CD4-positive, alpha-beta T cell treated with Interleukin-17A for 4 hours (primary cell): ENCODE measurements at regions not wholly inside any gene's neighbourhood (a gene's known extent, or its start where the extent isn't known, plus 50 kb on each side); places are given as distances from the start of the nearest gene placed in this dataset.
"Not testable (repeated sequence)": the region's sequence is repeated elsewhere in the genome, so short reads cannot be mapped to it uniquely, and the experiment has no call there.

Experiments
- DNase-seq: peaks from one replicate; pipeline ENCODE4 v3.0.0-alpha.2; 2020; ENCODE audit warnings: mixed read lengths

DNA sequence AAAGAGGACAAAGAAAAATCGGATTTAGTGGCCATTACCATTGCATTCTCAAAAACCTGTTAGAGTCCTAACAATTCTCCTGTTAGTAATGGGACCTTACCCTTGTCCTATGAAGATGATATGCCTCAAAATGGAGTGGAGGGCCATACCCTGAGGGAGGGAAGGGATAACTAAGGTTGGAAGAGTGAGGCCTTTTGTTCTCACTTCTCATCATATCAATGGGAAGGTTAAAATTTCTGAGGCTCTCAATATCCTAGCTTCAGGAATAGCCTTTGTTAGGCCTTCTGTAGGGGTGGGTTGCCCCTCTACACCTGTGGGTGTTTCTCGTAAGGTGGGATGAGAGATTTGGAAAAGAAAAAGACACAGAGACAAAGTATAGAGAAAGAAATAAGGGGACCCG, 109.4 kb upstream of the SGIP1 start:
- DNase-seq, result not testable (repeated sequence)

DNA sequence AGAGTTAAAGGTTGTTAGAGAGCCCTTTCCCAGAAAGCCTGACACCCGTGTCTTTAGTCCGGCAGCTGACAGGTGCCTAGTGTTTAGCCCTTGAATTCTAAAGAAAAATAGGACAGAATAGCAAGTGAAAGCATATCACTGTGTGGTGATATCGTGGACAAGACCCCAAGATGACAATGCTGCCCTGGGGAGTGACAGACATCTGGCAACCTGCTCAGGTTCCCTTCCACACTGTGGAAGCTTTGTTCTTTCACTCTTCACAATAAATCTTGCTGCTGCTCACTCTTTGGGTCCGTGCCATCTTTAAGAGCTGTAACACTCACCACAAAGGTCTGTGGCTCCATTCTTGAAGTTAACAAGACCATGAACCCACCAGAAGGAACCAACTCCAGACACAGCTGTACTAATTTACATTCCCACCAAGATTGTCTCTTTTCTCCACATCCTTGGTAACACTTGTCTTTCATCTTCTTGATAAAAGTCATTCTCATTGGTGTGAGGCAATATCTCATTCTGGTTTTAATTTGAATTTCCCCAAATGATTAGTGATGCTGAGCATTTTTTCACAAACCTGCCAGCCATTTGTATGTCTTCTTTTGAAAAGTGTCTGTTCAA, 107.6 kb upstream of the SGIP1 start:
- DNase-seq, result no peak

DNA sequence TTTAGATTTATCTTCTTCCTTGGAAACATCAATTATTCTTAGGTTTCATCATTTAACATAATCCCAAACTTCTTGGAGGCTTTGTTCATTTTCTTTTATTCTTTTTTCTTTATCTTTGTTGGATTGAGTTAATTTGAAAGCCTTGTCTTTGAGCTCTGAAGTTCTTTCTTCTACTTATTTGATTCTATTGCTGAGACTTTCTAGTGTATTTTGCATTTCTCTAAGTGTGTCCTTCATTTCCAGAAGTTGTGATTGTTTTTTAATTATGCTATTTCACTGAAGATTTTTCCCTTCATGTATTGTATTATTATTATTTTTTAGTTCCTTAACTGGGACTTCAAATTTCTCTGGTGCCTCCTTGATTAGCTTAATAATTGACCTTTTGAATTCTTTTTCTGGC, 103.1 kb upstream of the SGIP1 start:
- DNase-seq, result not testable (repeated sequence)

DNA sequence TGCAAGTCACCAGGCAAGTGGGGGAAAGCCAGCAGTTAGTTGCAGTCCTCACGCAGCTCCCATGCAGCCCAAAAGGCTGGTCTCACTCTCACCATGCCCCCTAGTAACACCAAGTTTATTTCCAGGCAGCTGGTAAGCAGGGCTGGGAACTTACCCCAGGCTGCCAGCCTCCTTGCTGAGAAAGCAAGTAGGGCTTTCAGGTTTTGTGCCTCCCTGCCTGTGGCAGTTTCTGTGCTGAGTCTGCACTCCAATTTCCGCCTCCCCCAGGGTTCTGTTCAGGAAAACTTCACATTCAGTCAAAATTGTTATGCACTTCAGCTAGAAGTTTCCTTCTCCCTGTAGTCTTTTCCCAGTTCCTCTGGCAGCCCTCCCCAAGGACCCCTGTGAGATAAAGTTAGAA, 102.0 kb upstream of the SGIP1 start:
- no peak for DNase-seq

DNA sequence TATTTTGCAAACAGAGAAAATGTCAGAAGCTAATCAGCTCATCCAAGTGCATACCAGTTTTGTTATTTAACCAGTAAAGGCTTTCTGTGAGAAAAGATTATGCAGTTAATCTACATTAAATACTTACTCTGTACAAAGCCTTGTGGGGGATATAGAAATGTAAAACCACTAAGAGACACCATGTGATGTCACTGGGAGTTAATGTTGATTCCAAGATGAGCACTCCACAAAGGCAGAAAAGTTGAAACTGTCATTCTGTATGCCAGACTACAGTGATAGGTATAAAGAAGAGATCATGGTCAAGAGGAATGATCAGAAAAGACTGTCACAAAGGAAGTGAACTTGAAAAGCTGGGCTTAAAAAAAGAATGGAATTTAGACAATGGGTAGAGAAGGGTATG, 100.3 kb upstream of the SGIP1 start:
- no peak for DNase-seq

DNA sequence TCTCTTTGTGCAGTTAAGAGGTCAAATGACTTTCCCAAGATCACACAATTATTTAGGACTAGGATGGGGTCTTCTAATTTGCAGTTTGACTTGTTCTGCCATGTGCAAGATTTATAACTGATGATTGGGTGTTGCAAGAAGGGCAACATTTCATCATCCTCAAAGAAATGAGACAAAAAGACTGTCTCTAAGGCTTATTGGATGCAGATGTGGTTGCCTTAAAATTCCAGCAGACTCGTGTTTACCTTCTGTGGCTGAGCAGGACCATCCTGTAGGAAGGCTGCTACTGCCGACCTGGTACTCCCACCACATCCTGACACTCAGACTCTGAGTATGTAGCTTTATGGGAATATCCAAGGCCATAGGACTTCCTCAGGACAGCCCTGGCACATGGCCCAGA, 99.9 kb upstream of the SGIP1 start:
- no peak for DNase-seq

DNA sequence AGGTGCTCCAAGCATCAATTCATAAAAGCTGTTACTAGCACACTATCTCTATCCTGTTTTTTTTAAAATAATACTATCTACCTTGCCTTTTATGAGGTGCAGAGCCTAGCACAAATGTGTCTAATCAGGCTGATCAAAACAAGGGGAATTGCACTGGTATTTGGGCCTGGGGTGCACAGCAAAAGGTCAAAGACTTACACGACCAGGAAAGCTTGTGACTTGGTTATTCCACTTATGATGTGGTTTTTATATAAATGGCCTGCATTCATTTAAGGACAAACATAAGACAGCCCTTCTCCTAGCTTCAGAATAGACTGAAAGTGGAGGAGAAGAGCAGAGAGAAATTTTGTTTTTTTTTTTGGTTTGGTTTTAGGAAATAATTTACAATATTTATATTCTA, 98.4 kb upstream of the SGIP1 start:
- DNase-seq, result no peak

DNA sequence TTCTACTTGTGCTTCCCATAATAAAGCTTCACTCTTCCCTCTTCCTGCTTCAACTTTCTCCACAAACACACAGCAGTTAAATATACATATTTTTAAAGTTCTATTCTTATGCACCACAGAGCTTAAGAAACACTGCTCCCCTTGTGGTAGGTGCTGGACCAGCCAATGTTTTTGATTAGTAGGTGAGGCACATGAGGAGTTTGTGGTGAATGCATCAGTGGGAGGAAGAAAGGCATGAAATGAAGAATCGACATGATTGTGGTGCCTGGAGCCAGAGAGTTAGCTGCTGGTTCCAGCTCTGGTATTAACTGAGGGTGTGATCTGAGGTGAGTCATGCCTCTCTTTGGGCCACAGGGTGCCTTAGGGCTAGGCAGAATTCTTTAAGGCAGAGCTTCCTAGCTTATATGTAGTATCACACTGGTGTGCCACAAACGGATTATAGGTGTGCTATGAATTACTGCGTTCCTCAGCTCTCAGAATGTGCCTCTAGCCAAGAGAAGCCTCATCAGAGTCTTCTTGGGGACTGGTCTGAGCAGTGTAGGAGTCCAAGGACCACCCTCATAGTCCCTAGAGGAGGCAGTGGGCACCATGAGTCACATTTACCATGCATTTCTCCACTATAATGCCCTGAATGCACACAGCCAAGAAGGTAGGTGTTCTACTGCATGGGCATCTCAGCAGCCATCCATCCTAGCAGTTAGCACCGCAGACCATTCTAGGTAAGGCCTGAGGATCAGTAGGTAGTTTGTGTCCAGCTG, 97.4 kb upstream of the SGIP1 start:
- peak; percentile 45 for DNase-seq

DNA sequence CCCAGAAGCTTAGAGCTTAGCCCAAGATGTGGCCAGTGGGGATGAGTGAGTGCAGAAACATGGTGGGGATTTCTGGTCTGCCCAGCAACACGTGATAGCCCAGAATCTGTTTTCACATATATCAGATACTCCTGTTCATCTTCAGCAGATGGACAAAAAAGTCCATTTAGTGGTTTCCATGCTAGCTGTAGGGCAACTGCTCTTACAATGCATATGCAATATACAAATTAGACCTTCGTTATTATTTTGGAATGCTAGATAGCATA, 96.9 kb upstream of the SGIP1 start:
- DNase-seq, result no peak

DNA sequence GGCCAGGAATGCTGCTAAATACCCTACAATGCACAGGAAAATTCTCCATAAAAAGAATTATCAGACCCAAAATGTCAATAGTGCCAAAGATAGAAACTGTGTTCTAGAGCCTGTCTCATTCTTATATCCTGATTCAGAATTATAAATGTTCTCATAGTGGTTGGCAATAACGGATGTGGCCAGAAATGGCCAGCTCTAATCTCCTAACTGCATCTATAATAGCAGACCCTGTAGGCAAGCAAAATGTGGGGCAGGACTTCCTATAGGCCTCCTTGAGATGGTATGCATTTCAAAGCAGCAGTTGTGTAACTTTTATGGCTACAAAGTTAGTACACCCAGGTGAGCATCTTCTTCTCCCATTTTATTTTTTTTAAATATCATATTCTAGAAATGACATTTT, 95.9 kb upstream of the SGIP1 start:
- no peak for DNase-seq

DNA sequence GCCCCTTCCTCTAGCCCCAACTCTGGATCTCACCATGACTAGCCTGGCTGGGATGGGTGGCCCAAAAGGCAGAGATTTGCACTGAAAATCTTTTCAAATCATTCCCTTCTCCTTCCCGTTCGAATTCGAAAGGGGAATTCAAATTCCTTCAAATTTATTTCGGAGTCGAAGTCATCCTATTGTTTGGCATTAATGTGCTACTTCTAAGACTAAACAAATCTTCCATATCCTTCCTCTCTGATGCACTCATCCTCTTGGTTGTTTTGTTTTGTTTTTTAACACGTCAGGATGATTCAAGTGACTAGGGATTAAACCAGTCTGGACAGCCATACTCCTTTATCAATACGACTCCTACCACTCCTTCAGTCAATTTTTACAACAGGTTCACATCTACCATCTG, 95.5 kb upstream of the SGIP1 start:
- no peak for DNase-seq

DNA sequence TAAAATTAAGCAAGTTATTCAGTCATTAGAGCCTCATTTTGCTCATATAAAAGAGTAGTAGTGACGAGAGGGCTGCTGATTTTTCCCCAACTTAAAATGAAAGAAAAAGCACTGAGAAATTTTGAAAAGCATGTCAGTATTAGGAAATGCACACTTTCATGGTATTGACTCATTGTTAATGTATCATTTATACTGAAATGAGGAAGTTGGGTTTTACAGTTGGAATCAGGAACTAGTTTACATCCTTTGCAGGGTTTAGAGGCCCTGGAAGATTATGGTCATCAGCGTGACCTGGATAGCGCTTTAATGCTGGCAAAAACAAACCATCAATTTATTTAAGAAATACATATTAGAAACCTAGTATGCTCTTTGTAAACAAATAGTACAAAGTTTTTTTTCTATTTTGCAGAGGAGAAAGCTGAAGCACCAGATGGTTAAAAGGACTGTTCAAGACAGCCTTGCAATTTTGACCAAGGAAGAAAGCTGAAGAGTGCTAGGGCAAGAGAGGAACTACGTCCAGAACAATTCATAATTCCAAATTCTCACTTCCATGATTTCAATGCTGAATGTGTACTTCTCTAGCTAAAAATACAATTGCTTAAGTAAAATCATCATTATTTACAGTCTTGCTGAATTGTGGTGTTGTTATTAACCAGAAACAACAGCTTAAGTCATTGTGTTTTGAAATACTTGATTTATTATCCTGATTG, 94.8 kb upstream of the SGIP1 start:
- DNase-seq, result no peak

DNA sequence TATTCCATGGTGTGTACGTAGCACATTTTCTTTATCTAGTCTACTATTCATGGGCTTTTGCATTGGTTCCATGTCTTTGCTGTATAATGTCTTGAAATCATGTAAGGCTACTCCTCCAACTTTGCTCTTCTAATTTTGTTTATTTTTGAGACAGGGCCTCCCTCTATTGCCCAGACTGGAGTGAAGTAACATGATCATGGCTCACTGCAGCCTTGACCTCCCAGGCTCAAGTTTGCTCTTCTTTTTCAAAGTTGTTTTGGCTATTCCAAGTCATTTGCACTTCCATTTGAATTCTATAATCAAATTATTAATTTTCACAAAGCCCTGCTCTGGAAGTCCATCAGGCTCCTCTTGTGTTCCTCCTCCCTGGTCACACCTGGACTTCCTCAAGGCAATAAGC, 90.2 kb upstream of the SGIP1 start:
- DNase-seq, result no peak

DNA sequence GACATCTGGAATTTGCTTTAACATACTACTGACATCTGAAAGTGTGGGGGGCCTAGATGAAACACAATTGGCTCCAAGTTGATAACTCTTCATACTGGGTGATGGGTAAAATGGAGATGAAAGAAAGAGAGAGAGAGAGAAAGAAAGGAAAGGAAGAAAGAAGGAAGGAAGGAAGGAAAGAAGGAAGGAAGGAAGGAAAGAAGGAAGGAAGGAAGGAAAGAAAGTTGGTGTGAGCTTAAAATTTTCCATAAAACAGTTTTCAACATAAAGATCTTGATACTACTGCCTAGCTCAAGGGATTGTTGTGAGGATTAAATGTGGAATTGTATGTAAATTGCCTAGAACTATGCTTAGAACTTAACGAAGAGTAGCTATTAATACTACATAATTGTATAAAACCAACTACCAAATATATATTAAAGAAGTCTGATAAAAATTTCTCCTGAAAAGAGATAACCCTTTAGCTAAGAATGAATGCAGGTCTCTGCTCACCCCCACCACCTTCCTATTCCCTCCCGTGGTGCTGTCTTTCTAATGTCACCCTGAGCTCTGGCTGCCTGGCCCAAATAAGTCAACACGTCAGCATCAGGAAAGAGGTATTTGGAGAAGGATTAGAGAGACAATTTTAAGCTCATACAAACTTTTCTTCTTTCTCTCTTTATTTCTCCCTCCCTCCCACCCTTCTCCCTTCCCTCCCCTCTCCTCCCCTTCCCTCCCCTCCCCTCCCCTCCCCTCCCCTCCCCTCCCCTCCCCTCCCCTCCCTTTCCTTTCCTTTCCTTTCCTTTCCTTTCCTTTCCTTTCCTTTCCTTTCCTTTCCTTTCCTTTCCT, 89.3 kb upstream of the SGIP1 start:
- no peak for DNase-seq

DNA sequence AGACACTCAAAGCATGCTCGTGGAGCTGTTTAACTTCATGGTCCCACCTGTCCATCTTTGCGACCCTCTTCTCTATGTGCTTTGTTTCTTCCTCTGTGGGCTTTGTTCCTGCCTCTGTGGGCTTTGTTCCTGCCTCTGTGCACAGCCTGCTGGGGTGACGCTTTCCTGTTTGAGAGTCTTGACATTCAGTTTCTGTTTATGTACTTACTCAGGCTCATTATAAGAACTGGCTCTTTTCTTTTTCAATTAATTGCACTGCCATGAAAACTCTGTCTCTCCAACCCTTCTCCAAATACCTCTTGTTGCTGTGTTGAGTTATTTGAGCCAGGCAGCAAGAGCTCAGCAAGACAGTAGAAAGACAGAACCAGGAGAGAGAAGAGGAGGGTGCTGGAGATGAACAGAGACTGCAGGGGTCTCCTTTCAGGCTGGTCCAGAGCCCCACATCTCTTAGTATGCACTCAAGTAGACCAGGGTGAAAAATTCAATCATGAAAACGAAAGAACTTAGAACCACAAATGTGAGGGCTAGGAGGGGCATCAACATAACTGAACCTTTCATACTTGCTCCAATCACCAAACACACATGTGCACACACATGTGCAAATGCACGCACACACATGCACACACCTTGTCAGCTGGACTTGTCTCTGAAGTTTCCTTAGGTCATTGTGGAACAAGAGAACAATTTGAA, 88.3 kb upstream of the SGIP1 start:
- peak; percentile 73 for DNase-seq

DNA sequence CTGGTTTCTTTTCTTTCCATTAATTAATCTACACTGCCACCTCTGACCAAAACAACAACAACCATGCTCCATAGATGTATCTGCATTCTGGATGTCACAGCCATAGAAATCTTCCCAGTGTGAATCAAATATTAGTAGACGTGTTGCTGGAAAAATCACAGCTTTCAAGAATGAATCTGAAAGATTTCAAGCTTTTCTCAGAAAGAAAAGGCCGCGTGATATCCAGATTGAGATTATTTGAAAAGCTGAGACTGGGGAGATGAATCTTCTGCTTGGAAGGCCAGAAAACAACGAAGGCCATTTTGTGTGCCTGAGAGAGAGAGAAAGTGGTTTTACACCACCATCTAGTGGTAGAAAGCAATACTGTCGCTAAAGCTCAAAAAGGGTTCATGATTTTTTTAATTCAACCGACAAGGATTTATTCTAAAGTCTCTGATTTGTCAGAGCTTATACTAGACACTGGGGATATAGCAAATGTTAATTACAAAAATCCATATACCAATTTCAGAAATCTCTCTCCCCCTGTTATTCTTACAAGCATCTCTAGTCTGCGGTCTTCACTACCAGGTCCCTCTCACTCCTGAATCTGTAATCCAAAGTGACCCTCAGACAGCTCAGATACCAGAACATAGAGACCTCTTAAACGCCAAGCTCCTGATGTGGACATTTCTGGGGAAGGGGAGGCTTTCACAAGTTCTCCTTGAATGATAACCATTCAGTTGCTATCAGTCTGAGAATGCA, 87.5 kb upstream of the SGIP1 start:
- DNase-seq, result peak; percentile 42

DNA sequence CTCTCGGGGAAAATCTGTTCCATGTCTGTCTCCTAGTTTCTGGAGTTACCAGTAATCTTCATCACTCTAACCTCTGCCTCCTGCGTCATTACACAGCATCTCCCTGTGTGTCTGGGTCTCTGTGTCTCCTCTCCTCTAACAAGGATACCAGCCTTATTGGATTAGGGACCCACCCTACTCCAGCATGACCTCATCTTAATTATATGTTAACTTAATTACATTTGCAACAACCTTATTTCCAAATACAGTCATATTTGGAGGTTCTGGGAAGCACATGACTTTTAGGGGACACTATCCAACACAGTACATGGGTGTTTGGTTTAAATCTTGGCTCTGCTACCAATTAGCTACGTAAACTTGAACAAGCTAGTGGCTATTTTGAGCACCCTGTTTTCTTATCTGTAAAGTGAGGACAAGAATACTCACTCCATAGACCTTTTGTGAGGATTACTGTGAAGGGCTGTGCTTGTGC, 83.9 kb upstream of the SGIP1 start:
- DNase-seq, result no peak

DNA sequence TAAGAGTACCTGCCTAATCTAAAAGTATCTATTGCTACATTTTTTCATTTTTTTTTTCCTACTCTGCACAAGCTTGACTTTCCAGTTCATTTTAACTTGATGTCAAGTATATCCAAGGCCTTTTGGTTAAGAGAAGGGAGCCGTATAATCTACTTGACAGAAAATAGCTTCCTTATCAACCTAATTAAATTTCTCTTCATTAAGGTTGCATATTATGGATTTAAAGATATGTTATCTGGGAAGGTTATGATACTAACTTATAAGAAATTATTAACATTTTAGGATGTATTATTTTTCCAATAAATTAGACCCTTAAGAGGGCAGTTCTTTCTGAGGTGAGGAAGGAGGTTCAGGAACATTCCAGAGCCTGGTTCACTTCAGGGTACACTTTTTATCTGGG, 83.1 kb upstream of the SGIP1 start:
- DNase-seq, result no peak

DNA sequence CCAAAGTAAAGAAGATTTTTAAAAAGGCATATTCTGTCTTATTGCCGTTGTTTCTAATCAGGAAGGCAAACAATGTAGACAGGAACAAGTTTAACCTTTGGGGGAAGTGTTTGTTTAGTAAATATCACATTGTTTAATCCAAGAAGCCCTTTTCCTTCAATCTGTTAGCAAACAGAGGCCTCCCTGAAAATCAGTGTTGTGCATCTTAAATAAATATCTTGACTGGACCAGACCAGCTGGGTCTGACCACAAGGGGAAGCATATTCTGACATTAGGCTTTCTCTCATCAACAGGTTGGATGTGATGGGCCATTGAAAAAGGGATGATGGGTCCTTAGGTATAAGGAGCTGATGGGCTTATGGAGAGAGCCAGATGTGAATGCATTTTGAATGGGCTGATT, 81.8 kb upstream of the SGIP1 start:
- DNase-seq, result no peak

DNA sequence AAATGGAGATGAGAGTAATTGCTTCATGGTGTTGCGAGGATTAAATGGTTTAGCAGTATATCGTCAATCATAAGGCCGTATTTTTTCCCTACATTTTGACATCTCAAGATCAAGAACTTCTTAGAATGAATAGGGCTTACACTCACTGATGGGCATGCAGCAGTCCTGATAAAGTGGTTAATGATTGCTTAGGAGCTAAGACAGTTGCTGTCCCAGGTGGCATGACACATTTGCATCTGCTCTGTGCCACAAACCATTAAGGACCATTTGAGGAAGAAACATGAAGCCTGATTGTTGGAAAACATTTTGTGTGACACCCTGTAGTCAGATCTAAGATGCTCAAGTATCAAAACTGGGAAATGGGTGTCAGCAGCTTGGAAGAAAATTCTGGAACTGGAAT, 81.0 kb upstream of the SGIP1 start:
- DNase-seq, result no peak

DNA sequence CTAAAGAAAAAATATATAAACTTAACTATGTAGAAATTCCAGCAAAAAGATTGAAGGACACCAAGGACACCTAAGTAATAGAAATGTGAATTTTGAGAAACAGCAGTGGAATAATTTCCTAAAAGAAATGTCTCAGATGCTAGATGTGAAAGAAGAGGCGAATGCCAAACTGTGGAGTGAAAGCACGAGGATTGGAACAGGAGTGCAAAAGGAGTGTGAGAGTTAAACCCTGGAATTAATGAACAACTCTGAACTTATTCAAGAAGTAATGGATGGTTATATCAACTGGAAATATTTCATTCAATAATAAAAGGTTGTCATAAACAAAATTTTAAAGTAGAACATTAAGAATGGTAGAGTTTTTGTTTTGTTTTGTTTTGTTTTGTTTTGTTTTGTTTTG, 78.5 kb upstream of the SGIP1 start:
- no peak for DNase-seq

DNA sequence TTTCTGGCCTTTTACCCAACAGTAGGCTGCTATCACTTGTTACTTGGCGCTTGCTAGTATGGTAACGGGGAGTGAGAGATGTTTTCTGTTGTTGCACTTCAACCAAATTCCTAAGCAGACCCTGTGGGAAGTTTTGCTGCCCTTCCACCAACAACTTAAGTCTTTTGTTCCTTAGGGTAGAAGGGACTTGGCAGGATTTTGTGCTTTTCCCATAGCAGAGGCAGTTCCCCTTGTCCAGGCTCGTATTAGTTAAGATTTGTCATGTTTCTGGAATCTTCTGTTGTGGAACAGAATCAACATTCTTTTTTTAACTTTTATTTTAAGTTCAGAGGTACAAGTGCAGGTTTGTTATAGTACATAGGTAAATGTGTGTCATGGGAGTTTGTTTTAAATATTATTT, 73.2 kb upstream of the SGIP1 start:
- DNase-seq, result no peak
